ENCODE measurements at regions not wholly inside any gene's neighbourhood (a gene's known extent, or its start where the extent isn't known, plus 50 kb on each side); places are given as distances from the start of the nearest gene placed in this dataset.

DNA sequence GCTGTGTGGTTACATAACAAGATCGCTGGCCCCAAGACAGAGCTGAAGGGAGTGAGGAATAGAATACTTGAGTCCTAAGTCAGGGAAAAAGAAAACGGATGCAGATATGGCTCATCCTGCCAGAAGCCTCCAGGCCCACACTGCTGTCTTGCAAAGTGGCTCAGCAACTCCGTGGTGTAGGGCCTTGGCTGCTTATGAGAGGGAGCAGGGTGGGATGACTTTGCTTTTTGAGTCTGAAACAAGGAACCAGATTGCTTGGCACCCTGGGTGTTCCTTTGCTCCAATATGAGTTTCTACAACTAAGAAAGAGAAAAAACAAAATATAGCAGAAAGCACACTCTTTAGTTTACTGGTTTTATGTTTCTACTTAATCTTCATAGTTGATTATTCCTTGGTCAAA lies 193.8 kb upstream of the WDR11 start (continued):
- no peak for TF ChIP-seq ZBTB12 (CRISPR knock-in tag; IDR thresholded peaks at IDR 0.05)
- no peak for TF ChIP-seq RBM34 (IDR thresholded peaks at IDR 0.05; ENCODE audit: borderline replicate concordance, insufficient read depth, low read length)

GRCh38 chr10:120658943-120659885 lies 191.9 kb upstream of the WDR11 start:
- POLR2A ChIA-PET = no interaction called here
- CTCF ChIA-PET (ENCODE audit: low intra/inter-chr PET ratio) = no interaction called here
- intact Hi-C loops (cut with micrococcal nuclease) = no loop called here

More at GRCh38 chr10:120658943-120659885, 191.9 kb upstream of the WDR11 start:
- Histone ChIP-seq H3K27ac (ENCODE audit: extremely low read depth, low read depth, low read length) (no peak overlapping the region), H3K4me2 (ENCODE audit: insufficient read depth, low read length) (no peak overlapping the region), H3K27me3 (ENCODE audit: control insufficient read depth in 2 of 2, insufficient read depth in 2 of 2, low read length in 2 of 2) (no peaks in the 10 kb centered on the region), H2AFZ (ENCODE audit: low read depth, low read length) (no peak overlapping the region), H3K9ac (ENCODE audit: insufficient read depth in 1 of 2, low read depth in 2 of 2, low read length in 2 of 2) (no peak overlapping the region), H3K79me2 (ENCODE audit: control insufficient read depth, insufficient read depth, low read length) (no peaks in the 10 kb centered on the region), H3K36me3 (ENCODE audit: control insufficient read depth, insufficient read depth, low read length) (no peaks in the 10 kb centered on the region), H3K4me3 (no peak overlapping the region), H4K20me1 (replicated peaks; ENCODE audit: control insufficient read depth, insufficient read depth, low read length) (no peaks in the 10 kb centered on the region; the same call in 1 of the 2 replicates), H3K9me1 (ENCODE audit: control insufficient read depth, insufficient read depth, low read length) (no peaks in the 10 kb centered on the region), H3K9me3 (replicated peaks; ENCODE audit: control insufficient read depth, insufficient read depth, low read depth, low read length) (no peaks in the 10 kb centered on the region), H3K4me1 (replicated peaks in 1 of 2; ENCODE audit: control insufficient read depth in 2 of 2, insufficient read depth in 2 of 2, low read length in 2 of 2) (no peaks in the 10 kb centered on the region)
- FAIRE-seq = no peak
- no TSS peak for BruUV-seq (replicated peaks)
- no peak for ATAC-seq
- 3% methylated on average over 3 of the region's 4 CpGs for WGBS (ENCODE audit: insufficient coverage, low coverage, missing lambda C conversion rate)
- TF ChIP-seq TCFL5 (CRISPR knock-in tag; conservative IDR thresholded peaks at IDR 0.05) (no peak), KLF16 (IDR thresholded peaks at IDR 0.05) (no peak), KDM4B (IDR thresholded peaks at IDR 0.05; ENCODE audit: borderline replicate concordance in 2 of 2, low read depth in 1 of 2) (no peak), TCF3 (CRISPR knock-in tag; IDR thresholded peaks at IDR 0.05) (no peak), ZBTB17 (CRISPR knock-in tag; IDR thresholded peaks at IDR 0.05) (no peak), NFIX (CRISPR knock-in tag; IDR thresholded peaks at IDR 0.05; ENCODE audit: low read depth) (no peak), PCBP2 (IDR thresholded peaks at IDR 0.05; ENCODE audit: low read depth, low read length, poor library complexity, severe bottlenecking) (no peak)
- DNase-seq (ENCODE audit: extremely low read depth in 1 of 4, low spot score in 3 of 4) = no peak
- in situ Hi-C loops (cut with MboI) = no loop called here
